HEK293T (cell line): ENCODE measurements at regions not wholly inside any gene's neighbourhood (a gene's known extent, or its start where the extent isn't known, plus 50 kb on each side); places are given as distances from the start of the nearest gene placed in this dataset.

ENCODE experiments used
- ARNT ChIP-seq: fragments of 450-650 bp; IDR thresholded peaks from 2 replicates; pipeline ENCODE4 v1.6.1; 2017; ENCODE audit warnings: mild to moderate bottlenecking
- BHLHE40 ChIP-seq: fragments of 450-650 bp; IDR thresholded peaks from 2 replicates; pipeline ENCODE4 v1.6.1; 2016; ENCODE audit warnings: mild to moderate bottlenecking, moderate library complexity, borderline replicate concordance
- CTBP1 ChIP-seq: fragments of 450-650 bp; IDR thresholded peaks from 2 replicates; pipeline ENCODE4 v1.6.1; 2016; ENCODE audit warnings: borderline replicate concordance
- ELF4 ChIP-seq: fragments of 450-650 bp; IDR thresholded peaks from 2 replicates; pipeline ENCODE4 v1.6.1; 2017; ENCODE audit warnings: antibody characterized with exemption
- FOXA1 ChIP-seq: fragments of 450-650 bp; IDR thresholded peaks from 2 replicates; pipeline ENCODE4 v1.6.1; 2016; ENCODE audit warnings: mild to moderate bottlenecking
- FOXK2 ChIP-seq: fragments of 450-650 bp; IDR thresholded peaks from 2 replicates; pipeline ENCODE4 v1.6.1; 2016; ENCODE audit warnings: mild to moderate bottlenecking
- FOXM1 ChIP-seq: fragments of 450-650 bp; IDR thresholded peaks from 2 replicates; pipeline ENCODE4 v1.6.1; 2017; ENCODE audit warnings: mild to moderate bottlenecking, borderline replicate concordance
- HDGF ChIP-seq: fragments of 450-650 bp; IDR thresholded peaks from 2 replicates; pipeline ENCODE4 v1.6.1; 2017; ENCODE audit warnings: antibody characterized with exemption, borderline replicate concordance
- SUZ12 ChIP-seq: fragments of 450-650 bp; IDR thresholded peaks from 2 replicates; pipeline ENCODE4 v1.6.1; 2016; ENCODE audit warnings: mild to moderate bottlenecking

DNA sequence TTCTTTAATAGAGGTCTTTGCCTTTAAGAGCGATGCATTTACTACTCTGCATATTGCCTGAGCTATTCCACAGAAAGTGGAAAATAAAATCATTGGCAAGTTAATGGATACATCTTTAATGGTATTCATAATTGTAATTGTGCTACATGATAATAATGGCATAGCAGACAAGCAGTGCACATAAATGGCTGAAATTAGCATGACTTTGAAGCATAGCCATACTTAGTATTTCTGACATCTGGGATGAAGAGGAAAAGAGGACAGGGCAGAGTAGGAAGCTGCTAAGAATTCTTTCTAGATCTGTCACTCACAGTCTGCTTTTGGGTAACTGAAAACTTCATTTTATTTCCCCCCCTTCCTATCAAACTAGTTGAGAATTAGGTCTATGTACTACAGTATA lies 195.0 kb upstream of the NRIP1 start:
- TF ChIP-seq CTBP1 (no peak), FOXA1 (no peak), SUZ12 (no peak), HDGF (no peak), FOXM1 (no peak), FOXK2 (no peak), BHLHE40 (no peak), ELF4 (no peak), ARNT (no peak)
